IMR-90 (cell line): ENCODE measurements at regions not wholly inside any gene's neighbourhood (a gene's known extent, or its start where the extent isn't known, plus 50 kb on each side); places are given as distances from the start of the nearest gene placed in this dataset.

Experiments
- ATAC-seq: fragments of 200-7000 bp; cut with Tn5 transposase; 2 replicates; pipeline ENCODE4 v1.9.1; 2020; ENCODE audit warnings: low read depth, mild to moderate bottlenecking, moderate library complexity
- BruUV-seq: library from RNA; stranded (reverse); fragments of 400-500 nt; replicated peaks from 2 replicates; lab custom pipeline; 2021; lab: Mats Ljungman, UMichigan
- CTCF ChIA-PET: fragments of 300-600 bp; formaldehyde crosslinking; extraction: SDS; loops from one replicate; lab custom pipeline; 2021; ENCODE audit warnings: antibody characterized with exemption; lab: Yijun Ruan, JAX
- POLR2A ChIA-PET: fragments of 300-600 bp; sonication (Branson Sonifier 250); formaldehyde crosslinking; loops from one replicate; lab custom pipeline; 2022; ENCODE audit warnings: antibody characterized with exemption; ENCODE audit not compliant: unreplicated experiment; lab: Charles Lee
- DNase-seq: peaks from one replicate; pipeline ENCODE4 v3.0.0; 2013
- H2AFZ ChIP-seq: replicated peaks from 2 replicates; pipeline ENCODE3; 2013; ENCODE audit warnings: low read length, mild to moderate bottlenecking; ENCODE audit not compliant: poor library complexity
- H2AK5ac ChIP-seq: 2 replicates; pipeline ENCODE4 v1.6.1; 2013; ENCODE audit warnings: low read depth, low read length, inconsistent platforms
- H2AK9ac ChIP-seq: replicated peaks from 2 replicates; pipeline ENCODE3; 2013; ENCODE audit warnings: mild to moderate bottlenecking, low read depth, low read length, moderate library complexity; ENCODE audit not compliant: poor library complexity
- H2BK120ac ChIP-seq: 2 replicates; pipeline ENCODE4 v1.6.1; 2013; ENCODE audit warnings: low read depth, low read length, inconsistent platforms
- H2BK15ac ChIP-seq: 3 replicates; pipeline ENCODE4 v1.6.1; 2013; ENCODE audit warnings: low read depth, low read length, inconsistent platforms
- H2BK20ac ChIP-seq: 2 replicates; pipeline ENCODE4 v1.6.1; 2013; ENCODE audit warnings: low read depth, mild to moderate bottlenecking, inconsistent platforms, low read length, moderate library complexity
- H2BK5ac ChIP-seq: 2 replicates; pipeline ENCODE4 v1.6.1; 2013; ENCODE audit warnings: mild to moderate bottlenecking, low read depth, low read length, inconsistent platforms; ENCODE audit not compliant: poor library complexity, severe bottlenecking
- H3K14ac ChIP-seq: replicated peaks from 2 replicates; pipeline ENCODE4 v1.6.1; 2013; ENCODE audit warnings: low read depth, low read length, inconsistent platforms
- H3K18ac ChIP-seq: 2 replicates; pipeline ENCODE4 v1.6.1; 2013; ENCODE audit warnings: low read depth, low read length, control low read depth
- H3K23ac ChIP-seq: 2 replicates; pipeline ENCODE4 v1.6.1; 2013; ENCODE audit warnings: low read depth, low read length, inconsistent platforms
- H3K27ac ChIP-seq: 2 replicates; pipeline ENCODE4 v1.5.1; 2013; ENCODE audit warnings: mild to moderate bottlenecking, control low read depth, low read length; ENCODE audit not compliant: insufficient read depth
- H3K27me3 ChIP-seq: 2 replicates; pipeline ENCODE4 v1.6.1; 2013; ENCODE audit warnings: low read length; ENCODE audit not compliant: control insufficient read depth, insufficient read depth
- H3K36me3 ChIP-seq: 2 replicates; pipeline ENCODE4 v1.6.1; 2013; ENCODE audit warnings: low read length, mixed read lengths; ENCODE audit not compliant: control insufficient read depth, insufficient read depth
- H3K4ac ChIP-seq: 2 replicates; pipeline ENCODE4 v1.6.1; 2013; ENCODE audit warnings: low read depth, low read length, inconsistent platforms
- H3K4me1 ChIP-seq: 2 replicates; pipeline ENCODE4 v1.6.1; 2013; ENCODE audit warnings: low read length, mixed read lengths; ENCODE audit not compliant: control insufficient read depth, insufficient read depth
- H3K4me2 ChIP-seq: 2 replicates; pipeline ENCODE4 v1.6.1; 2013; ENCODE audit warnings: low read depth, mild to moderate bottlenecking, control low read depth, low read length, moderate library complexity
- H3K4me3 ChIP-seq: 2 replicates; pipeline ENCODE4 v1.5.1; 2013; ENCODE audit warnings: low read depth, mild to moderate bottlenecking, control low read depth, low read length, moderate library complexity; ENCODE audit not compliant: insufficient read depth
- H3K56ac ChIP-seq: 2 replicates; pipeline ENCODE4 v1.6.1; 2013; ENCODE audit warnings: low read length, inconsistent platforms; ENCODE audit not compliant: insufficient read depth; ENCODE audit errors: extremely low read depth
- H3K79me1 ChIP-seq, 2 experiments: 2 replicates each; pipeline ENCODE4 v1.6.1; 2013; ENCODE audit warnings: low read length in 2 of 2, inconsistent platforms in 1 of 2, low read depth in 1 of 2
- H3K9ac ChIP-seq: 2 replicates; pipeline ENCODE4 v1.6.1; 2013; ENCODE audit warnings: low read depth, low read length, control low read depth
- H3K9me1 ChIP-seq: 2 replicates; pipeline ENCODE4 v1.6.1; 2013; ENCODE audit warnings: low read length, inconsistent platforms; ENCODE audit not compliant: insufficient read depth
- H3K9me3 ChIP-seq: 2 replicates; pipeline ENCODE4 v1.6.1; 2013; ENCODE audit warnings: low read length; ENCODE audit not compliant: control insufficient read depth, insufficient read depth
- H4K20me1 ChIP-seq: 2 replicates; pipeline ENCODE4 v1.6.1; 2013; ENCODE audit warnings: low read length, inconsistent platforms; ENCODE audit not compliant: insufficient read depth
- H4K5ac ChIP-seq: 2 replicates; pipeline ENCODE4 v1.6.1; 2013; ENCODE audit warnings: mild to moderate bottlenecking, low read depth, low read length, control low read depth
- H4K8ac ChIP-seq, 2 experiments: 2 replicates each; pipeline ENCODE4 v1.6.1; 2013; ENCODE audit warnings: low read depth in 2 of 2, low read length in 2 of 2, control low read depth in 1 of 2, inconsistent platforms in 1 of 2
- H4K91ac ChIP-seq: 2 replicates; pipeline ENCODE4 v1.6.1; 2013; ENCODE audit warnings: low read depth, low read length, inconsistent platforms; ENCODE audit not compliant: insufficient read depth
- BHLHE40 ChIP-seq: fragments of 150-350 bp; IDR thresholded peaks from 2 replicates; pipeline ENCODE4 v1.6.1; 2016; ENCODE audit warnings: mild to moderate bottlenecking, low read depth, low read length
- CHD1 ChIP-seq: IDR thresholded peaks from 2 replicates; pipeline ENCODE4 v1.6.1; 2012; ENCODE audit warnings: low read depth, low read length, improper control_type of control experiment
- POLR2A ChIP-seq: IDR thresholded peaks from 2 replicates; pipeline ENCODE4 v1.6.1; 2012; ENCODE audit warnings: mild to moderate bottlenecking, low read depth, low read length
- RCOR1 ChIP-seq: IDR thresholded peaks from 2 replicates; pipeline ENCODE4 v1.6.1; 2012; ENCODE audit warnings: mild to moderate bottlenecking, low read length, improper control_type of control experiment; ENCODE audit not compliant: insufficient replicate concordance
- dilution Hi-C: fragments of 300-500 bp; cut with HindIII; formaldehyde crosslinking; loops from one replicate; pipeline ENCODE4 v1.14.3; 2018; ENCODE audit warnings: low sequenced_read_pairs; ENCODE audit not compliant: unreplicated experiment
- in situ Hi-C: fragments of 300-500 bp; cut with MboI; formaldehyde crosslinking; loops from 3 replicates; pipeline ENCODE4 v1.14.3; 2019; ENCODE audit warnings: low sequenced_read_pairs, inconsistent platforms, mixed read lengths
- intact Hi-C: fragments of 100-400 bp; cut with micrococcal nuclease; formaldehyde crosslinking; loops from 2 replicates; pipeline ENCODE4 v1.10.0; 2022

GRCh38 chr12:100043631-100044030, 58.9 kb upstream of the ANKS1B start:
- Histone ChIP-seq H3K27me3 (no peaks in the 10 kb centered on the region), H3K9me3 (no peaks in the 10 kb centered on the region), H4K91ac (no peak overlapping the region), H2AK5ac (no peak overlapping the region), H2BK20ac (no peak overlapping the region), H3K14ac (no peak overlapping the region), H3K56ac (no peak overlapping the region), H3K18ac (no peak overlapping the region), H3K9ac (no peak overlapping the region), H4K20me1 (no peaks in the 10 kb centered on the region), H2AK9ac (no peak overlapping the region), H3K23ac (no peak overlapping the region), H3K9me1 (no peaks in the 10 kb centered on the region), H3K4ac (no peak overlapping the region), H3K4me2 (no peak overlapping the region), H2BK15ac (no peak overlapping the region), H2BK5ac (no peak overlapping the region), H3K36me3 (peaks cover 7% of the 10 kb centered on the region), H2AFZ (no peak overlapping the region), H3K79me1 (no peaks in the 10 kb centered on the region), H3K4me3 (no peak overlapping the region), H4K5ac (no peak overlapping the region), H2BK120ac (no peak overlapping the region), H3K4me1 (no peaks in the 10 kb centered on the region), H3K27ac (no peak overlapping the region), H4K8ac (no peak overlapping the region)
- dilution Hi-C loops (no loop called here), intact Hi-C loops (no loop called here), in situ Hi-C loops (no loop called here)
- no TSS peak for BruUV-seq
- 0 out of 2 replicates have a peak, but pooled peaks have one; percentile 24 for ATAC-seq
- no peak for DNase-seq
- TF ChIP-seq CHD1 (no peak), BHLHE40 (no peak), RCOR1 (no peak), POLR2A (no peak)
- POLR2A ChIA-PET, result no interaction called here
- CTCF ChIA-PET, result interaction anchor here (1.2 kb wide), 1 partner anchor 9 kb away, joined by 3 read pairs; no protein-coding TSS in a partner anchor
